SK-MEL-5 (cell line): ENCODE measurements at regions not wholly inside any gene's neighbourhood (a gene's known extent, or its start where the extent isn't known, plus 50 kb on each side); places are given as distances from the start of the nearest gene placed in this dataset.

Experiments
- DNase-seq: peaks from one replicate; pipeline ENCODE4 v3.0.0-alpha.2; 2016; ENCODE audit warnings: low read depth, low spot score
- in situ Hi-C: cut with HindIII; loops from 2 replicates; pipeline ENCODE4 v1.10.0; 2016; ENCODE audit warnings: low sequenced_read_pairs, high pct_unique_total_duplicates, low pct_unique_long_range_greater_than_20kb

DNA sequence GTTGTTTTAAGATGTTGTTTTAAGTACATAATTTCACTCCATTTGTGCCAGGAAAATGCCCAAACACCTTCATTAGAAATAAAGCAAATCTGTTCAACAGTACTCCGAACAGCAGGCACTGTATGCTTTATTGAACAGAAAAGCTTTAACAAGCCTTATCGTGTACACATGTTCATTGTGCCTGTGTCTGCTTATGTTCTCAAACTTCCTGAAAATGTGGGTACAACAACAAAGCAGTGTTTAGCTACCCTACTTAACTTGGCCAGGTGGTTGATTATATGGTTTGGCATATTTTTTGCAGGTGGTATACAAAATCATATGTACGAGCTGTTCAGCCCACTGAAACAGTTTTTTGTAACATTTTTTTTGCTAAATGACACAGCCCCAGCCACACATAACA, 718.0 kb downstream of the DACH1 start:
- no peak for DNase-seq
- in situ Hi-C loops: no loop called here

DNA sequence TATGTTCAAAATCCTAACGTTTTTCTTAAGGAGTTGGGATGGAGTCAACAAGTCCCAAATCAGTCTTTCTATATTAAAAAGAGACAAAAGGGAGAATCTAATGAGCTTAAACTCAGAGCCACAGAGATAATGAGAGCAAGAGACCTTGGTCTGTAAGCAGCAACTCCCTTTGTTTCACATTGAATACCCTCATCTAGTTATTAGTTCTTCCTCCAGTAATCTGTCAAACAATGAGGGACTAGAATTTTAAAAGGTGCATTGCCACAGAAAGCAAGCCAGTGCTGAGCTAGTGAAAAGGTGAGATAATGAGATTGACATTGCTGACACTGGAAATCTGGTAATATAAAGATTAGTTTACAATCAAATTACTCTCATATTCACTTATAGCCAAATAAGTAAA, 718.6 kb downstream of the DACH1 start:
- DNase-seq: no peak
- in situ Hi-C loops: no loop called here

DNA sequence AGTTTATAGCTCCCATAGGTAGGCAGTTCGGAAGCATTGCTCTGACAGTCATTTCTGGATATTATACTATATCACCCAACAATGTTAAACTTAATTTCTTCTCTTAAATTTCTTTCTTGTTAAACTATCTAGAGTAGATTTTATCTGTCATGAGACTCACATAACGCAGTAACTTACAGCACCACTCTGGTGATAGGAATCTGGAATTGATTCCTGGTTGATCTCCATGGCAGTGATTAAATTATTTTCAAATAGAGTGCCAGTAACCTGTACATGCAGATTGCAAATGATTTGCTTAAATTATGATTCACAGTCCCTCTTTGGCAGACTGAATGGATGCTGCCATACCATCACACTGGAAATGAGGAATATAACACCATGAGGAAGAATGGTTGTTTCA, 722.1 kb downstream of the DACH1 start:
- DNase-seq: no peak
- in situ Hi-C loops: no loop called here

DNA sequence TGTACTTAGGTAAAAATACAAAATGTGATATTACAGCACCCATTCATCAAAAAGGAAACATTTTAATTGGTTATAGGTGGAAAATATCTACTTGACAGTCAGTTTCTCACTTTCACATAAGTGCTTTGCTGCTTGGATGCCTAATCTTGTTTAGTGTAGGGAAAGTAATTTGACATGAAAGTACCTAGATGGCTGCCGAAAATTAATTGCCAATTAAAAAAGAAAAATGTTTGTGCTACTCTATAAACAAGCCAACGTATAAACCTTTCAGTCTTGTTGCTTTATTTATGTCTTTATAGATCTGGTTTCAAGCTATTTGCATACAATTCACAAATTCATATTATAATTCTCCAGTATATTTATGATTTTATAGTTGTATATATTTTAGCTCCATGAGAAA, 729.9 kb downstream of the DACH1 start:
- in situ Hi-C loops: no loop called here
- no peak for DNase-seq

DNA sequence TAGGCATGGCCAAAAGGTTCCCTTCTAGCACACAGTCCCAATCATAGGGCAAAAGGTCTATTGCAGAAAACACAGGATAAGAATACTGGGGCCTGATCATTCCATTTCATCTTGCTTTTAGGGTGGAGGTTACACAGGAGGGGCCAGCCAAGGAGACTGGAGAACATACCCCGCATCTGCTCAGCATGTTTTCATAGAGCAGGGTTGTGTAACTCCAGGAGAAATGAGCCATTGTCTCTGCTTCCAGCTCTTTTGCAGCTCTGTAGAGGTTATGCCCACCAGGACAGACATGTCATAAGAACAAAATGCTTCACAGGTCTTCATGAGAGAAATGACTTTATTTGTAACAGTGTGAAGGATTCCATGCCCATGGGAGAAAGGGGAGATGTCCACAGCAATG, 742.8 kb downstream of the DACH1 start:
- in situ Hi-C loops: no loop called here

DNA sequence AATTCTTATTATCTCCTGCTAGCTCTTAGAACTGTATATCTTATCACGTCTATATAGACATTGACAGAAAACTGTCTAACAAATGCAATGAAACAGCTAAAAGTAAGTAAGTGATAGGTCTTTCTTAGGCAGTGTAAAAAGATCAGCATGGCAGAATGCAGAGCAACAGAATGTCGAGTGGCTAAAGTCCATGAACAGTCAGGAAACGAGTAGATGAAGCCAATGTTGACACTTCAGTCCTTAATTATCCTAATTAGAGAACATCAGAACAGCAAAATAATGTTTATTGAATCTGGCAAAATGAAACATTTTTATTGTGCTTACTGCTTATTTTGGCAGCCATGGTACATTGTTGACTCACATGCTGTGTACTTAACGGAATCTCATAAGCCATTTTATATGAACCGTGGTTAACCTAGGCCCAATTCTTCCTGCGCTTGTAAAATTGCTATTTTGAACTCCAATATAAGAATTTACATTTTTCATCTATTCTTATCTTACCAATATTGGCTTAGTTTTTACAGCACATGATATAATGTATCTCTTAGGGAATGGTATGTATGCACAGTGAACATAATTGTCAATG, 748.1 kb downstream of the DACH1 start:
- in situ Hi-C loops: no loop called here
- no peak for DNase-seq

More for the DNA sequence above, 742.8 kb downstream of the DACH1 start:
- DNase-seq: no peak

DNA sequence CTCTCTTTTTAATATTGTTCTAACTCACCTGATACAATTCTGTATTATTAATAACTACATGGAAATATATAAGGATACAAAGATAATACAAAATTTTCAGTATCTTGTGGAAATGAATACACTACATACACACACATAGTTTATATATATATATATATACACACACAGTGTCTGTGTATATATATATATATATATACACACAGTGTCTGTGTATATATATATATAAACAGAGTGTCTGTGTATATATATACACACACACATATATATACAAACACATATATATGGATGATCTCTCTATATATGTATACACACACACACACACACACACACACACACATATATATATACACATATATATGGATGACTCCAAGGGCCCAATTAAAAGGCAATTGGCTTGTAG, 749.1 kb downstream of the DACH1 start:
- no peak for DNase-seq
- in situ Hi-C loops: no loop called here

DNA sequence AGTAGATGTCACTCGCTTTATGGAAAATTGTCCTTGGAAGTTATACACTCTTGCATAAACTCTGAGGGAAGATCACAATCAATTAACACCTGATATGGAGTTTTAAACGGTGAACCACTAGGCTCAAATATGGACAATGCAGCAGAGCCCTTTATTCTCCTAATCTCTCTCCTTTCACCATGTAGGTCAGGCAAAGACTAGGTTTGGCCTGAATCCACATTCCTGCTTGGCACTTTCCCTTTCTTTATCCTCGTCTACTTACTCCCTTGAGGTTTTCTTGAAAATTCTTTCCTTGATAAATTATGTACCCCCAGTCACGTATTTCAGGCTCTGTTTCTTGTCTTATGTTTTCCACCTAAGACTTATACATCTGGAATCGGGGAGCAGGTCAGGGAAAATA, 751.7 kb downstream of the DACH1 start:
- in situ Hi-C loops: no loop called here
- no peak for DNase-seq

DNA sequence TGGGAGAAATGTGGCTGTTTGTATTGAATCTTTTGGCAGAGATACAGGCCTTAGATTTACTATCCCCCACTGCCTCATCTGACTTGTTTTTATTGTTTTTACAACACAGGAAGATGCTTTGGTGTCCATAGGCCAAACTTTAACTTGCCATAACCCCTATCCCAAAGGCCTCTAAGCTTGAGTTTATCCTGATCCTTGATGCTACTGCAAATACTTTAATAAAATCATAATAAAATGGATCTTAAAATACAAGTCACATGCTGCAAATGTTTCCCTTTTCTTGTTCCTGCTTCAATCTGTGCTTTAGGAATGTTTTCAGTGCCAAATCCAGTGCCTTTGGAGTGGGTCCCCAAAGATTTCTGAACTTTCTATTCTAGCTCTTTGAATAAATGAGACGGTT, 770.6 kb downstream of the DACH1 start:
- no peak for DNase-seq
- in situ Hi-C loops: no loop called here

DNA sequence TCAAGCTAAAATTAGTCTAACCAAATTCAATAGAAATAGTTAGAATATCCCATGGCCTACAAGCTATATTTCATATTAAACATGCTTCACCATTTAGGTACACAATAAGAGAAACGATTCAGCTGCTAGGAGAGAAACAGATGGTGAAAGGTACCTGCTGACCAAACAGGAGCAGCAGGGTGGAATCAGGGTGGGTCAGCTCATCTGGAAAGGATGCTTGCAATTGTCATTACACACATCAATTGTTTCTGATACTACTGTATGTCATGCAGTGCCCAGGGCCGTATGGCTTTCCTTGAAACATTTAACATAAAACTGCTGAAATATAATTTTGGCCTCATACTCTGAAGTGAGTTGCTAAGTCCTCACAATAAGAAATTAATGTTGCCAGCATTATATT, 776.0 kb downstream of the DACH1 start:
- DNase-seq: no peak
- in situ Hi-C loops: no loop called here

DNA sequence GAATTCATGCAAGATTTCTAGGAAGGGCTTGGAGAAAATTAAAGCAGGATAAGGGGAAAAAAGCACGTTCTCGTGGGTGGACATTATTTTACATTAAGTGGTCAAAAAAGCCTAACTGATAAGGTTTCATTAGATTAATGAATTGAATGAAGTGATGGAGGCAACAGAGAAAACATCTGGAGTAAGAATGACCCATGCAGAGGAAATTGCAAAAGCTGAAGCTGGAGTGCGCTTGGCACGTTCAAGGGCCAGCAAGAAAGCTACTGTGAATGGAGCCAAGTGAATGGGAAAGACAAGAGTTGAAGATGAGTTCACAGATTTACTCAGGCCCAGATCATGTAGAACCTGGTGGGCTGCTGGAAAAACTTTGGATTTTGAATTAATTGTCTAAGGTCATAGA, 777.9 kb downstream of the DACH1 start:
- in situ Hi-C loops: no loop called here
- DNase-seq: no peak

DNA sequence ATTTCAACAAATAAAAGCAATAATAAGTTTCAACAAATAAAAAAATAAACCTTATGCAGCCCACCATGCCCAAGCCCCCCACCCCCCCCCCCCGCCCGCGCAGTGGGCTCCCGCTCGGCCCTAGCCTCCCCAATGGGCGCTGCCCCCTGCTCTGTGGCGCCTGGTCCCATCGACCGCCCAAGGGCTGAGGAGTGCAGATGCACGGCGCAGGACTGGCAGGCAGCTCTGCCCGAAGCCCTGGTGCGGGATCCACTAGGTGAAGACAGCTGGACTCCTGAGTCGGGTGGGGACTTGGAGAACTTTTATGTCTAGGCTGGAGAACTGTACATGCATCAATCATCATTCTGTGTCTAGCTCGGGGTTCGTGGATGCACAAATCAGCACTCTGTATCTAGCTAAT, 779.6 kb downstream of the DACH1 start:
- in situ Hi-C loops: no loop called here
- no peak for DNase-seq

DNA sequence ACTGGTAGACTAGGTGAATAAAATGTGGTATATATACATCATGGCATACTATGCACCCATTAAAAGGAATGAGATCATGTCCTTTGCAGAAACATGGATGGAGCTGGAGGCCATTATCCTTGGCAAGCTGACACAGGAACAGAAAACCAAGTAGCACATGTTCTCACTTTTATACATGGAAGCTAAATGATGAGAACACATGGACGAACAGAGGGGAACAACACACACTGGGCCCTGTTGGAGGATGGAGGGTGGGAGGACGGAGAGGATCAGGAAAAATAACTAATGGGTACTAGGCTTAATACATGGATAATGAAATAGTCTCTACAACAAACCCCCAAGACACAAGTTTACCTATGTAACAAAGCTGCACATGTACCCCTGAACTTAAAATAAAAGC, 780.0 kb downstream of the DACH1 start:
- in situ Hi-C loops: no loop called here
- no peak for DNase-seq

DNA sequence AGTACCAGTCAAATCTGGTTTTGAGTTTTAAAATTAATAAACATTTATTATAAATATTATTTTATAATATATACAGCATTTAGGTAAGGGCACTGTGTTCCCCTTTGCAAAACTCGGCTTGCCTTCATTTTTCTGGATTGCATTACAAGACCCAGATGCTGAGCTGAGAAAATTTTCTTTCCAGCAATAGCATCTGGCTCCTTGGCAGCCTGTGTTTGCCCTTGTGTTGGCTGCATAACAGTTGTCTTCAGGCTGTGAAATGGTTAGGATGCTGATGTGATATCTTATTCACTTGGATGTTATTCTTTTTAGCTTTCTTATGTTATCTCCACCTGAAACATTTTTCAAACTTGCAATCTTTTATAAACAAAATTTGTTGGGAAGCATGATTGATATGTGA, 784.4 kb downstream of the DACH1 start:
- in situ Hi-C loops: no loop called here

DNA sequence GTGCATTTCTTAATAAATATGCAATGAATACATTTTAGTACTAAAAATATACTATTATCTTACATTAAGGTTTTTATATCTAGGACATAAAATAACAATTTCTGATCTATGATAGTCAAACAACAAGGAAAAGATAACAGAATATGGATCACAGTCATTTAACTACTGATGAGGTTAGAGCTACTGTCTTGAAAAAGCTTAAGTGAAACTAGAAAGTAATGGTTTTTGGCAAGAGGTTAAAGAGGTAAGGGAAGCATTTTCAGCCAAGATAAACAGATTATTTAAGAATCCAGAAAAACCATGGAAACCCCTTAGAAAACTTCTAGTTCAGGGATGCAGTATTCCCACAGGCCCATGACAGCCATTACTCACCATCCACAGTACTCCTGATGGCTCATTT, 787.4 kb downstream of the DACH1 start:
- in situ Hi-C loops: no loop called here
- DNase-seq: no peak

More for the DNA sequence above, 784.4 kb downstream of the DACH1 start:
- no peak for DNase-seq

DNA sequence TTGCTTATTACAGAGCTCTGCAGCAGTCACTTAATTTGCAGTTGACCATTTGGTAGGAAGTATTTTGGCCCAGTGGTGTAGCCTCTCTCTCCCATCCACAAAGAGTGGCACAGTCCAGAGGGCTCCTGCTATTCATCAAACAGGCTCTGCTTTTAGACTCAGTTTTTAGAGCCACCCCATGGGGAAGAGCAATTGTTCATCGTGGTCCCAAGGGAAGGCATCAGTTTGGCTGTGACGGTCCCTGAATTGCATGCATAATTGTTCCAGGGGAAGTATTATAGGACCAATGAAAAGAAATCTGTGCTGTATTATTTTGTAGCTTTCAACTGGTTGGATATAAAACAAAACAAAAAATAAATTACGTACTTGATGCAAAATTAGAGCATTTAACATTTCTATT, 799.0 kb downstream of the DACH1 start:
- no peak for DNase-seq
- in situ Hi-C loops: no loop called here

DNA sequence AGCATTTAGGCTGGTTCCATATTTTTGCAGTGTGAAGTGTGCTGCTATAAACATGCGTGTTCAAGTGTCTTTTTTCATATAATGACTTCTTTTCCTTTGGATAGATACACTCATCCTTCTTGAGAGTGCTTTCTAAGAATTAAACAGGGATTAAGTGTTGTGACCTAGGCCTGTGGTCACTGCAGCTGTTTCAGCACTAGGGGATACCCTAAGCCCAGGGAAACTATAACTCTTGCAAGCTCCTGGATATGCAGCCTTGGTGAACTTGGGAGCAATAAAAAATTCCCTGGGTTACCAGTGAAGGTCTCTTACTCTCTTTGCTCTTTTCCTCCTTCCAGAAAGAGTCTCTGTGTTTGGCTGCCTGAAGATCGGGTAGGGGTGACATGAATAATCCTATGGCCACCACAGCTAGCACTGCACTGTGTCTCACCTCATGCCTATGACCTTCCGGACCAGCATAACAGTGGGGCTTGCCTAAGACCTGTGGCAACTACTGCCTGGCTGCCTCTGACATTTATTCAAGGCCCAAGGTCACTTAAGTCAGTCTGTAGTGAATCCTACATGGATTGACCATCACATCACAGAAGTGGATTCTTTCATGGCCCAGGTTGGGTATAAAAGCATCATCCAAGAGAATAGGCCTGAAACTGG, 799.7 kb downstream of the DACH1 start:
- in situ Hi-C loops: no loop called here
- no peak for DNase-seq

DNA sequence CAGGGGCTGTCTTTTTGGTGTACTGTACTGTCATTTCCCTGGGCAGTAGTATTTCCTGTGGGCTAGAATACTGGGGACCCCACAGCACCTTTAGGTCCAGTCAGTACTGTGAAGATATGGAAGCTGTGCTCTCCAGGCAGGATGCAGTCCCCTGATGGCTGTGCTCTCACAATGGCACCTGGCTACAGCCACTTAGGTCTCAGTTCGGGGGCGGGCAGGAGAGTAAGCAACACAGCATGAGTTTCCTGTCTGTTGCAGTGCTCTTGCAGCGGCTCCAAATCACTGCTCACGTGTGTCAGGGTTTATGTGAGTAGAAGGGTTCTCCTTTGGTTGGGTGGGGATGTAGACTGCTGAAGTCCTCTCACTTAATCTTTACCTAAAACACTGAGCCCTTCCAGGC, 810.4 kb downstream of the DACH1 start:
- no peak for DNase-seq
- in situ Hi-C loops: no loop called here

DNA sequence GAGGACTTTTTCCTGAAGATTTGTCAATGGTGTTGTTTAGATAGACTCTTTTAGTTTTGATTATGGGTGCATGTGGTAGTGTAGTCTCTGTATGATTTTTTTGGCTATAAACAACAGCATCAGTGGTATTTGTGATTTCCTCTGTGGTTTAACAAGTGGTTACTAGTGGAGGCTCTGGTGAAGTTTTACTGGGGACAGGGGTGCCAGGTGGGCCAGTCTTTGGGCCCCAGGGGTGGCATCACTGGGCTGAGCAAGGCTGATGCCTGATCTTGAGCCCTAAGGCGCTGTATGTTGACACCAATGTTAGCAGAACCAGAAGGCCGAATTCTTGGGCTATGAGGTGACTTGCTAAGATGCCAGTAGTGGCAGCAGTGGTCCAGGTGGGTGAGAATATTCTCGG, 811.4 kb downstream of the DACH1 start:
- DNase-seq: no peak
- in situ Hi-C loops: no loop called here

DNA sequence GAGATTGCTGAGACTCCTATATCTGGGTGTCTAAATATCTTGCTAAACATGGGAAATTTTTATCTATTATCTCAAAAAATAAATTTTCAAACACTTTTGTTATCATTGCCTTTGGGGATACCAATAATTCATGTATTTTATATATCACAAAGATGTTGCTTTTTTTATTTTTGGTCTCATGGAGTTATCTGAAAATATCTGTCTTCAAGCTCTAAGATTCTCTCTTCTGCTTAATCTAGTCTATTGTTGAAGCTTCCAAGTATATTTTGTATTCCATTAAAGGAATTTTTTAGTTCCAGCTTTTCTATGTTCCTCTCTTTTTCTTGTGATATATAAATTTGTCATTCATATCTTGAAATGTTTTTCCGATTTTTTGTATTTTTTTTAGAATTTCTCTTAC, 812.0 kb downstream of the DACH1 start:
- no peak for DNase-seq
- in situ Hi-C loops: no loop called here
